ENCODE measurements at regions not wholly inside any gene's neighbourhood (a gene's known extent, or its start where the extent isn't known, plus 50 kb on each side); places are given as distances from the start of the nearest gene placed in this dataset.

DNA sequence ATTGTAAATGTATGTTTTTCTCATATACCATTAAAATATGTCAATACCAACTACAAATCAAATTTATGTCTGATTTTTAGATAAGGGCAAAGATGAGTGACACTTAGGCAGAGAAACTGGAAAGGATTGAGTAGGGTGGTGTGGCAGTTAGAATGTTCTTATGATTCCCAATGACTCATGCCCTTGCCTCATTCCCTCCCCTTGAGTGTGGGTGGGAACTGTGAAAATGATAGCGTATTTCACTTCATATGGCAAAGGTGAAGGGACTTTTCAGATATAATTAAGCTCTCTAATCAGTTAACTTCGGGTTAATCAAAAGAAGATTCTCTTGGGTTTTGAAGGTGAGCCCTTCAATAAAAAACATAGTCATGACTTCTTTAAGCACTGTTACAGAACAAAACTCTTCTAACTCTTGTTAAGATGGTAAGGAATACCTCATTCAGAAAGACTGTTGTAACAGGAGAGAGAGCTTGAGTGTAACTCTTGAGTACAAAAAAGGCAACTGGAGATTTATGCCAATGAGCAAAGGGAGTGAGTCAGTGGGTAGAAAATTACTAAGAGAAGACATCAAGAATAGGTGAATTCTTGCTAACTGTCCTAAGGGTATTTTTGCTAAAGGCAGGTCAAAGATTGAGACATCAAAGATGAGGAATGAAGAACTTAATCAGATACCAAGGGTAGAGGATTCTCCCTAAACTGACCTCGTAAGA, 329.5 kb downstream of the KCTD8 start:
- TF ChIP-seq, protein P1, sequence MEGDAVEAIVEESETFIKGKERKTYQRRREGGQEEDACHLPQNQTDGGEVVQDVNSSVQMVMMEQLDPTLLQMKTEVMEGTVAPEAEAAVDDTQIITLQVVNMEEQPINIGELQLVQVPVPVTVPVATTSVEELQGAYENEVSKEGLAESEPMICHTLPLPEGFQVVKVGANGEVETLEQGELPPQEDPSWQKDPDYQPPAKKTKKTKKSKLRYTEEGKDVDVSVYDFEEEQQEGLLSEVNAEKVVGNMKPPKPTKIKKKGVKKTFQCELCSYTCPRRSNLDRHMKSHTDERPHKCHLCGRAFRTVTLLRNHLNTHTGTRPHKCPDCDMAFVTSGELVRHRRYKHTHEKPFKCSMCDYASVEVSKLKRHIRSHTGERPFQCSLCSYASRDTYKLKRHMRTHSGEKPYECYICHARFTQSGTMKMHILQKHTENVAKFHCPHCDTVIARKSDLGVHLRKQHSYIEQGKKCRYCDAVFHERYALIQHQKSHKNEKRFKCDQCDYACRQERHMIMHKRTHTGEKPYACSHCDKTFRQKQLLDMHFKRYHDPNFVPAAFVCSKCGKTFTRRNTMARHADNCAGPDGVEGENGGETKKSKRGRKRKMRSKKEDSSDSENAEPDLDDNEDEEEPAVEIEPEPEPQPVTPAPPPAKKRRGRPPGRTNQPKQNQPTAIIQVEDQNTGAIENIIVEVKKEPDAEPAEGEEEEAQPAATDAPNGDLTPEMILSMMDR (IDR thresholded peaks at IDR 0.05), result no peak
- TF ChIP-seq ZFX (IDR thresholded peaks at IDR 0.05; ENCODE audit: borderline replicate concordance), result no peak

Measured in 22Rv1 (cell line).